ENCODE measurements at regions not wholly inside any gene's neighbourhood (a gene's known extent, or its start where the extent isn't known, plus 50 kb on each side); places are given as distances from the start of the nearest gene placed in this dataset.

- WGBS, 5 donors: 22 to 36% (median 30%) methylated on average over 9 of the region's 9 CpGs
- no peak for TF ChIP-seq CTCF (IDR thresholded peaks at IDR 0.05 in 8 of 11, conservative IDR thresholded peaks at IDR 0.05 in 3 of 11)
- peak in 2 of 3 donors; percentile 31 to 40 for TF ChIP-seq POLR2AphosphoS5 (IDR thresholded peaks at IDR 0.05)
- no peak for TF ChIP-seq POLR2A (IDR thresholded peaks at IDR 0.05)
- H3K9me3 ChIP-seq: no peaks in the 10 kb centered on the region
- H3K36me3 ChIP-seq: no peaks in the 10 kb centered on the region
- no peak for DNase-seq
- no peaks in the 10 kb centered on the region for H3K27me3 ChIP-seq (replicated peaks in 1 of 7)
- H3K4me3 ChIP-seq: no peak overlapping the region
- peaks cover 0 to 34% (median 27%) of the 10 kb centered on the region in 6 donors for H3K4me1 ChIP-seq
- H3K27ac ChIP-seq: no peak overlapping the region
- intact Hi-C loops (cut with DNase I; ENCODE audit: low total_unique reads): no loop called here
Measured at GRCh38 chr3:194032828-194033435, 103.0 kb upstream of the HES1 start.

GRCh38 chr3:194034346-194035336 lies 101.3 kb upstream of the HES1 start:
- no peak for TF ChIP-seq POLR2AphosphoS5 (IDR thresholded peaks at IDR 0.05)
- no peak for TF ChIP-seq CTCF (IDR thresholded peaks at IDR 0.05 in 8 of 11, conservative IDR thresholded peaks at IDR 0.05 in 3 of 11)
- TF ChIP-seq POLR2A (IDR thresholded peaks at IDR 0.05): no peak
- Histone ChIP-seq H3K4me3 (no peak overlapping the region), H3K4me1 (peaks cover 0 to 34% (median 27%) of the 10 kb centered on the region in 6 donors), H3K36me3 (no peaks in the 10 kb centered on the region), H3K27me3 (replicated peaks in 1 of 7) (no peaks in the 10 kb centered on the region), H3K27ac (no peak overlapping the region), H3K9me3 (no peaks in the 10 kb centered on the region)
- 84 to 93% (median 89%) methylated on average over 20 to 24 of the region's 24 CpGs for WGBS, 5 donors
- intact Hi-C loops (cut with DNase I; ENCODE audit: low total_unique reads): no loop called here
- no peak for DNase-seq

GRCh38 chr3:194035406-194036138 lies 100.4 kb upstream of the HES1 start:
- WGBS, 5 donors: 56 to 69% (median 67%) methylated on average over 5 of the region's 5 CpGs
- TF ChIP-seq POLR2A (IDR thresholded peaks at IDR 0.05) (no peak), POLR2AphosphoS5 (IDR thresholded peaks at IDR 0.05) (no peak), CTCF (IDR thresholded peaks at IDR 0.05 in 8 of 11, conservative IDR thresholded peaks at IDR 0.05 in 3 of 11) (no peak)
- DNase-seq: no peak
- Histone ChIP-seq H3K4me3 (no peak overlapping the region), H3K9me3 (no peaks in the 10 kb centered on the region), H3K36me3 (no peaks in the 10 kb centered on the region), H3K27ac (no peak overlapping the region), H3K4me1 (peaks cover 0 to 34% (median 28%) of the 10 kb centered on the region in 6 donors), H3K27me3 (replicated peaks in 1 of 7) (no peaks in the 10 kb centered on the region)
- intact Hi-C loops (cut with DNase I; ENCODE audit: low total_unique reads): no loop called here
